ENCODE measurements at regions not wholly inside any gene's neighbourhood (a gene's known extent, or its start where the extent isn't known, plus 50 kb on each side); places are given as distances from the start of the nearest gene placed in this dataset.

GRCh38 chr6:139565591-139565990 lies 191.1 kb upstream of the CITED2 start:
- TF ChIP-seq POLR2A (IDR thresholded peaks at IDR 0.05), result no peak
- TF ChIP-seq CTCF (IDR thresholded peaks at IDR 0.05), result no peak
